ENCODE measurements at regions not wholly inside any gene's neighbourhood (a gene's known extent, or its start where the extent isn't known, plus 50 kb on each side); places are given as distances from the start of the nearest gene placed in this dataset.

DNA sequence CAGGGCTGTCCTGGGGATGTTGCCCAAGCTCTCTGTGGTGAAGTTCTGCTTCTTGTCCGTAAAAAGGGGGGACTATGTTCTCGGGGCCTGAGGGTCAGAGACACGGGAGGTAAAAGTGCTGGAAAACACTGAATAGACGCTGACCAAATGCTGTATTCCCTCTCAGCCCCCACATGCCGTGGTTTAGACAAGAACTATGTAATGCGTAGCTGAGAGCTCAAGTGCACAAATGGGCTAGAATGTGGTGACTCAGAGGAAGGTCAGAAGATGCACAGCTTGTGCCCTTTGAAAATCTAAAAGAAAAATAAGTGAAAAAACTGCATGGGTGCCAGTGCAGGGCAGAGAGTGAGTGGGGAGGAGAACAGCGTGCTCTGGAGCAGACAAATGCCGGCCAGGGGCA, 80.3 kb upstream of the MAP4K4 start:
- TF ChIP-seq, protein P1, sequence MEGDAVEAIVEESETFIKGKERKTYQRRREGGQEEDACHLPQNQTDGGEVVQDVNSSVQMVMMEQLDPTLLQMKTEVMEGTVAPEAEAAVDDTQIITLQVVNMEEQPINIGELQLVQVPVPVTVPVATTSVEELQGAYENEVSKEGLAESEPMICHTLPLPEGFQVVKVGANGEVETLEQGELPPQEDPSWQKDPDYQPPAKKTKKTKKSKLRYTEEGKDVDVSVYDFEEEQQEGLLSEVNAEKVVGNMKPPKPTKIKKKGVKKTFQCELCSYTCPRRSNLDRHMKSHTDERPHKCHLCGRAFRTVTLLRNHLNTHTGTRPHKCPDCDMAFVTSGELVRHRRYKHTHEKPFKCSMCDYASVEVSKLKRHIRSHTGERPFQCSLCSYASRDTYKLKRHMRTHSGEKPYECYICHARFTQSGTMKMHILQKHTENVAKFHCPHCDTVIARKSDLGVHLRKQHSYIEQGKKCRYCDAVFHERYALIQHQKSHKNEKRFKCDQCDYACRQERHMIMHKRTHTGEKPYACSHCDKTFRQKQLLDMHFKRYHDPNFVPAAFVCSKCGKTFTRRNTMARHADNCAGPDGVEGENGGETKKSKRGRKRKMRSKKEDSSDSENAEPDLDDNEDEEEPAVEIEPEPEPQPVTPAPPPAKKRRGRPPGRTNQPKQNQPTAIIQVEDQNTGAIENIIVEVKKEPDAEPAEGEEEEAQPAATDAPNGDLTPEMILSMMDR (IDR thresholded peaks at IDR 0.05; ENCODE audit: poor library complexity), result no peak
- TF ChIP-seq EZH2 (IDR thresholded peaks at IDR 0.05; ENCODE audit: borderline replicate concordance), result no peak
